ENCODE measurements at regions not wholly inside any gene's neighbourhood (a gene's known extent, or its start where the extent isn't known, plus 50 kb on each side); places are given as distances from the start of the nearest gene placed in this dataset.

- H3K4me1 ChIP-seq (ENCODE audit: insufficient read depth): peaks cover 13% of the 10 kb centered on the region
- in situ Hi-C loops (cut with MboI): no loop called here
- no peak overlapping the region for H3K4me2 ChIP-seq (ENCODE audit: unreplicated experiment)
- H3K9me2 ChIP-seq (ENCODE audit: insufficient read depth): no peaks in the 10 kb centered on the region
- H3K79me2 ChIP-seq (ENCODE audit: insufficient read depth): no peaks in the 10 kb centered on the region
- no peak overlapping the region for H3K9ac ChIP-seq
- no peak overlapping the region for H2AFZ ChIP-seq
- 85 to 92% methylated on average over 4 of the region's 4 CpGs for WGBS, 2 experiments (ENCODE audit: low coverage in 1 of 2, low lambda C conversion rate in 2 of 2, missing lambda C conversion rate in 2 of 2)
- H3K27ac ChIP-seq: no peak overlapping the region
- H3K9me3 ChIP-seq (ENCODE audit: low read depth): no peaks in the 10 kb centered on the region
- H4K20me1 ChIP-seq (ENCODE audit: insufficient read depth): no peaks in the 10 kb centered on the region
- no peak for TF ChIP-seq EZH2phosphoT487 (IDR thresholded peaks at IDR 0.05; ENCODE audit: insufficient read depth, low read depth)
- TF ChIP-seq EZH2 (IDR thresholded peaks at IDR 0.05; ENCODE audit: insufficient read depth, poor library complexity, severe bottlenecking): no peak
- DNase-seq: no peak
- H3K4me3 ChIP-seq: 0 out of 2 replicates have a peak overlapping the region, but pooled peaks have one; percentile 13
- peaks cover 20% of the 10 kb centered on the region for H3F3A ChIP-seq (ENCODE audit: insufficient read depth)
- H3K36me3 ChIP-seq (ENCODE audit: low read depth): no peaks in the 10 kb centered on the region
- no peaks in the 10 kb centered on the region for H3K27me3 ChIP-seq (replicated peaks; ENCODE audit: insufficient read depth)
These were observed 254.4 kb upstream of the CHAC2 start for GRCh38 chr2:53513167-53513666.

GRCh38 chr2:53512071-53512826 is 255.4 kb upstream of the CHAC2 start:
- Histone ChIP-seq H3K4me3 (peak overlapping the region; percentile 13; the same call in 1 of the 2 replicates), H3K36me3 (ENCODE audit: low read depth) (no peaks in the 10 kb centered on the region), H3K27me3 (replicated peaks; ENCODE audit: insufficient read depth) (no peaks in the 10 kb centered on the region), H3K79me2 (ENCODE audit: insufficient read depth) (no peaks in the 10 kb centered on the region), H3K9me2 (ENCODE audit: insufficient read depth) (no peaks in the 10 kb centered on the region), H3K9me3 (ENCODE audit: low read depth) (no peaks in the 10 kb centered on the region), H3K27ac (peak overlapping the region; percentile 42; the same call in 1 of the 2 replicates), H2AFZ (no peak overlapping the region), H4K20me1 (ENCODE audit: insufficient read depth) (no peaks in the 10 kb centered on the region), H3F3A (ENCODE audit: insufficient read depth) (peaks cover 20% of the 10 kb centered on the region), H3K9ac (no peak overlapping the region), H3K4me2 (ENCODE audit: unreplicated experiment) (peak overlapping the region; percentile 20), H3K4me1 (ENCODE audit: insufficient read depth) (peaks cover 13% of the 10 kb centered on the region)
- no peak for TF ChIP-seq EZH2 (IDR thresholded peaks at IDR 0.05; ENCODE audit: insufficient read depth, poor library complexity, severe bottlenecking)
- TF ChIP-seq EZH2phosphoT487 (IDR thresholded peaks at IDR 0.05; ENCODE audit: insufficient read depth, low read depth): no peak
- peak; percentile 71 for DNase-seq
- 16 to 19% methylated on average over 4 of the region's 4 CpGs for WGBS, 2 experiments (ENCODE audit: low coverage in 1 of 2, low lambda C conversion rate in 2 of 2, missing lambda C conversion rate in 2 of 2)
- in situ Hi-C loops (cut with MboI): no loop called here

- H3K4me3 ChIP-seq: no peak overlapping the region
- H3K4me2 ChIP-seq (ENCODE audit: unreplicated experiment): no peak overlapping the region
- H3F3A ChIP-seq (ENCODE audit: insufficient read depth): peaks cover 20% of the 10 kb centered on the region
- H3K9me2 ChIP-seq (ENCODE audit: insufficient read depth): no peaks in the 10 kb centered on the region
- in situ Hi-C loops (cut with MboI): no loop called here
- H2AFZ ChIP-seq: no peak overlapping the region
- no peak for TF ChIP-seq EZH2phosphoT487 (IDR thresholded peaks at IDR 0.05; ENCODE audit: insufficient read depth, low read depth)
- no peak for TF ChIP-seq EZH2 (IDR thresholded peaks at IDR 0.05; ENCODE audit: insufficient read depth, poor library complexity, severe bottlenecking)
- no peaks in the 10 kb centered on the region for H3K36me3 ChIP-seq (ENCODE audit: low read depth)
- no peaks in the 10 kb centered on the region for H3K79me2 ChIP-seq (ENCODE audit: insufficient read depth)
- no peak for DNase-seq
- no peaks in the 10 kb centered on the region for H3K9me3 ChIP-seq (ENCODE audit: low read depth)
- no peak overlapping the region for H3K9ac ChIP-seq
- no peaks in the 10 kb centered on the region for H4K20me1 ChIP-seq (ENCODE audit: insufficient read depth)
- no peaks in the 10 kb centered on the region for H3K27me3 ChIP-seq (replicated peaks; ENCODE audit: insufficient read depth)
- H3K27ac ChIP-seq: no peak overlapping the region
- 94% methylated on average over 4 of the region's 4 CpGs for WGBS, 2 experiments (ENCODE audit: low coverage in 1 of 2, low lambda C conversion rate in 2 of 2, missing lambda C conversion rate in 2 of 2)
- H3K4me1 ChIP-seq (ENCODE audit: insufficient read depth): peaks cover 13% of the 10 kb centered on the region
These were observed 256.1 kb upstream of the CHAC2 start for GRCh38 chr2:53511549-53511948.

DNA sequence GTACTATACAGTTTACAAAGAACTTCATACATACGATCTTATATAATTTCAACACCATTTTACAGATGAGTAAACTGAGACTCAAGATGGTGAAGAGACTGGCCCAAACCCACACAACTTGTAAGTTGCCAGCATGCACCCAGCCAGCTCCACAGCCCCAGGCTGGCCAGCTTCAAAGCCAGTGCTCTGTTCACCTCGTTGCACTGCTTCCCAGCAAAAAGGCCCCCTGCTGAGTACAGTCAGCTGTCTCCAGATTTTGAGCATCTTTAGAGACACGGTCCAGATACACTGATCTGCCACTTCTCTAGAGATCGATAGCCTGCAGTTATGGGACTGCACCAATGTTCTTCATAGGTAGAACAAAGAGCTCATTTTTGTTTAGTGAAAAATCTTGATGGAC is 257.2 kb upstream of the CHAC2 start:
- no peaks in the 10 kb centered on the region for H4K20me1 ChIP-seq (ENCODE audit: insufficient read depth)
- TF ChIP-seq EZH2 (IDR thresholded peaks at IDR 0.05; ENCODE audit: insufficient read depth, poor library complexity, severe bottlenecking) (no peak), EZH2phosphoT487 (IDR thresholded peaks at IDR 0.05; ENCODE audit: insufficient read depth, low read depth) (no peak)
- H3K27me3 ChIP-seq (replicated peaks; ENCODE audit: insufficient read depth): no peaks in the 10 kb centered on the region
- no peak overlapping the region for H3K9ac ChIP-seq
- no peak overlapping the region for H3K4me2 ChIP-seq (ENCODE audit: unreplicated experiment)
- H3K9me3 ChIP-seq (ENCODE audit: low read depth): no peaks in the 10 kb centered on the region
- in situ Hi-C loops (cut with MboI): no loop called here
- no peak for DNase-seq
- no peak overlapping the region for H2AFZ ChIP-seq
- no peaks in the 10 kb centered on the region for H3K9me2 ChIP-seq (ENCODE audit: insufficient read depth)
- peaks cover 13% of the 10 kb centered on the region for H3K4me1 ChIP-seq (ENCODE audit: insufficient read depth)
- no peaks in the 10 kb centered on the region for H3K79me2 ChIP-seq (ENCODE audit: insufficient read depth)
- H3F3A ChIP-seq (ENCODE audit: insufficient read depth): peaks cover 20% of the 10 kb centered on the region
- 44 to 56% methylated on average over 4 of the region's 4 CpGs for WGBS, 2 experiments (ENCODE audit: low coverage in 1 of 2, low lambda C conversion rate in 2 of 2, missing lambda C conversion rate in 2 of 2)
- H3K27ac ChIP-seq: no peak overlapping the region
- H3K4me3 ChIP-seq: no peak overlapping the region
- no peaks in the 10 kb centered on the region for H3K36me3 ChIP-seq (ENCODE audit: low read depth)

Measured in GM23248 (cell line).